ENCODE measurements at regions not wholly inside any gene's neighbourhood (a gene's known extent, or its start where the extent isn't known, plus 50 kb on each side); places are given as distances from the start of the nearest gene placed in this dataset.

DNA sequence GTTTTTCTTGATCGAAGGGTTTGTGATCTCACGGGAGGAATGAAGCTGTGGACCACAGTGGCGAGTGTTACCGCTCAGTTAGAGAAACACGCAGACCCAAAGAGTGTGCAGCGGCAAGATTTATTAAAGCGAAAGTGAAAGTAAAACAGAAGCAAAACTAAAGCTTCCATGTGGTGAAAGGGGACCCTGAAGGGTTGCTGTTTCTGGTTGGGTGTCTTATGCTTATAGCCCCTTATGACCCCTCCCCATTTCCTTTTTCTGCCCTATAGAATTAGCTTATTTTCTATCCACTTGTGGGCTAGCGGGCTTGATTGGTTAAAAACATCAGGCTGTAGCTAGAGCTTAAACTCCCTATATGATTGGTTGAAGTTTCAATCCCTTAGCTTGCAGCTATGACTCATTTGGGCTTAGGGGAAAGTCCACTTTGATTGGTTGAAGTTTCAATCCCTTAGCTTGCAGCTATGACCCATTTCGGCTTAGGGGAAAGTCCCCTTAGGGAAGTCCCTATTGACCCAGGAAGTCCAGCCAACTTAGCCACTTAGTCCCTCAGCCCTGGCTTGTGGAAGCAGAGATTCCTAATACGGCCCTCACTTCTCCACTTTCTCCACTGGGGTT, 171.2 kb upstream of the NWD2 start:
- Histone ChIP-seq H3K27ac (ENCODE audit: low read depth, low read length) (no peak overlapping the region), H3K9ac (ENCODE audit: low read depth, low read length) (no peak overlapping the region), H3K36me3 (ENCODE audit: insufficient read depth, low read length) (no peaks in the 10 kb centered on the region), H3K4me3 (ENCODE audit: low read length) (no peak overlapping the region), H3K27me3 (ENCODE audit: insufficient read depth, low read length) (no peaks in the 10 kb centered on the region), H3K9me3 (ENCODE audit: insufficient read depth, low read depth, low read length) (no peaks in the 10 kb centered on the region), H3K4me1 (ENCODE audit: insufficient read depth, low read length) (no peaks in the 10 kb centered on the region)
- 96% methylated on average over 9 of the region's 10 CpGs for WGBS

DNA sequence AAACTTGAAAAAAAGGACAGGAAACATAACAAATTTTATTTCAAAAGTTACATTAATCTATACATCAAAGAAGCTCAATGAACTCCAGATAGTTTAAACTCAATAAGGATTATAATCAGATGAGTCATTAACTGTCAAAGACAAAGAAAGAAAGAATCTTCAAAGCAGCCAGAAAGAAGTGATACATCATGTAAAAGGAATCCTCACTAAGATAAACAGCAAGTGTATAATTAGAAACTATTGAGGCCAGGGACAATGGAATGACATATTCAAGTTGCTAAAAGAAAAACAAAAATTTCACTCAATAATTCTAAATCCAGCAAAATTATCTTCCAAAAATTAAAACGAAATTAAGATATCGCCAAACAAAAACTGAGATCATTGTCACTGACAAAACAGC, 161.6 kb upstream of the NWD2 start:
- Histone ChIP-seq H3K4me1 (ENCODE audit: insufficient read depth, low read length) (no peaks in the 10 kb centered on the region), H3K4me3 (ENCODE audit: low read length) (no peak overlapping the region), H3K27ac (ENCODE audit: low read depth, low read length) (no peak overlapping the region), H3K9ac (ENCODE audit: low read depth, low read length) (no peak overlapping the region), H3K27me3 (ENCODE audit: insufficient read depth, low read length) (no peaks in the 10 kb centered on the region), H3K36me3 (ENCODE audit: insufficient read depth, low read length) (no peaks in the 10 kb centered on the region), H3K9me3 (ENCODE audit: insufficient read depth, low read depth, low read length) (peaks cover 12% of the 10 kb centered on the region; the same call in 1 of the 2 replicates)
- 92% methylated on average over 2 of the region's 2 CpGs for WGBS

DNA sequence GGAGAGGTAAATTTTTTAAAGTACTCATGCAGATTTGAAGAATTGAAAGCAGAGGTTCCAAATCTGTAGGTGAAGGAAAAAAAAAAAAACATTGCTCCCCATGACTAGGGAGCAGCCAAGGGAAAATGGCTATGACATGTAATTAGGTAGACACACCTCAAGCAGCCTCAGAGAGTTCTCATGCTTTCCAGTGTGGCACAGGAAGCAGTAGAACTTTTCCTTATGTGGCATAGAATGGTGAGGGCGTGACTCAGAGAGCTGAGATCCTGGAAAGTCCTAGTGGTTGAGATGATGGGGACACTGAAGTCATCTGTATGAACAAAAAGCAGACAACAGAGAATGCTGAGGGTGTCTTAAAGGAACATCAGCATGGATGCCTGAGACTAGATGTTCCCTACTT, 148.6 kb upstream of the NWD2 start:
- Histone ChIP-seq H3K27ac (ENCODE audit: low read depth, low read length) (no peak overlapping the region), H3K27me3 (ENCODE audit: insufficient read depth, low read length) (no peaks in the 10 kb centered on the region), H3K4me3 (ENCODE audit: low read length) (no peak overlapping the region), H3K9ac (ENCODE audit: low read depth, low read length) (no peak overlapping the region), H3K4me1 (ENCODE audit: insufficient read depth, low read length) (no peaks in the 10 kb centered on the region), H3K36me3 (ENCODE audit: insufficient read depth, low read length) (no peaks in the 10 kb centered on the region), H3K9me3 (ENCODE audit: insufficient read depth, low read depth, low read length) (no peaks in the 10 kb centered on the region)
- 90% methylated on average over 1 of the region's 1 CpG for whole genome bisulfite sequencing

DNA sequence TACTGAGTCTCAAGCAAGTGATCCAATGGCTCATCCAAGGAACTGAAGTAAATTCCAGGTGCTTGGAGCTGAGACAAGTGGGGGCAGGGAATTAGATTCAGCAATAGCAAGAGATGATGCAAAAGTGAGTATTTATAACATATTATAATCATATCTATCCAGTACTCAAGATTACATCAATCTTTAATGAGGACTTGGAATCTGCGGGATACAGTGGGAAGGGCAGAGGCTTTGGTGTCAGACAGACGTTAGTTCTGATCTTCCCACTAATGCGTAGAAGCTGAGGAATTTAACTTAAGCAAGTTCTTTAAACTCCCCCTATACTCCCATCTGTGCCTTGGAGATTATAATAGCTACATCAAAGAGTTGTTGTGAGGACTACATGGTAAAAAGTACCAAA, 143.4 kb upstream of the NWD2 start:
- Histone ChIP-seq H3K27me3 (ENCODE audit: insufficient read depth, low read length) (no peaks in the 10 kb centered on the region), H3K4me1 (ENCODE audit: insufficient read depth, low read length) (no peaks in the 10 kb centered on the region), H3K9me3 (ENCODE audit: insufficient read depth, low read depth, low read length) (no peaks in the 10 kb centered on the region), H3K27ac (ENCODE audit: low read depth, low read length) (no peak overlapping the region), H3K36me3 (ENCODE audit: insufficient read depth, low read length) (no peaks in the 10 kb centered on the region), H3K4me3 (ENCODE audit: low read length) (no peak overlapping the region), H3K9ac (ENCODE audit: low read depth, low read length) (no peak overlapping the region)
- 97% methylated on average over 3 of the region's 3 CpGs for WGBS

DNA sequence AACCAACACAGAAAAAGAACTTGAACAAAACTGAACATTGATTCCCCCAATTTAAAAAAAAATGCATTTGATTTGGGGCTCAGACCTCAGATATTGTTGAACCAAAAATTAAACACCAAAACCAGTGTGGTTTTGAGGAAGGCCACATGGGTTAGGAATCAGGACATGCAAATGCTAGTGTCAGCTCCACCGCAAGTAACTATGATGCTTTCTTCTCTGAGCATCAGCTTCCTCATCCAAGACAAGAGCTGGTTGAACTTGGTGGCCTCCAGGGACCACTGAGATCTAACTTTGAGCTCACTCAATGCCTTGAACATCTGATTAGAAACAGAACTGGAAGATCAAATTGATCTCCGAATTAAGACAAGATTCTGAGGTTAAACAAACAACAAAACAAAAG, 142.9 kb upstream of the NWD2 start:
- Histone ChIP-seq H3K9me3 (ENCODE audit: insufficient read depth, low read depth, low read length) (no peaks in the 10 kb centered on the region), H3K27me3 (ENCODE audit: insufficient read depth, low read length) (no peaks in the 10 kb centered on the region), H3K4me3 (ENCODE audit: low read length) (no peak overlapping the region), H3K36me3 (ENCODE audit: insufficient read depth, low read length) (no peaks in the 10 kb centered on the region), H3K27ac (ENCODE audit: low read depth, low read length) (no peak overlapping the region), H3K9ac (ENCODE audit: low read depth, low read length) (no peak overlapping the region), H3K4me1 (ENCODE audit: insufficient read depth, low read length) (no peaks in the 10 kb centered on the region)
- WGBS = 97% methylated on average over 2 of the region's 2 CpGs

DNA sequence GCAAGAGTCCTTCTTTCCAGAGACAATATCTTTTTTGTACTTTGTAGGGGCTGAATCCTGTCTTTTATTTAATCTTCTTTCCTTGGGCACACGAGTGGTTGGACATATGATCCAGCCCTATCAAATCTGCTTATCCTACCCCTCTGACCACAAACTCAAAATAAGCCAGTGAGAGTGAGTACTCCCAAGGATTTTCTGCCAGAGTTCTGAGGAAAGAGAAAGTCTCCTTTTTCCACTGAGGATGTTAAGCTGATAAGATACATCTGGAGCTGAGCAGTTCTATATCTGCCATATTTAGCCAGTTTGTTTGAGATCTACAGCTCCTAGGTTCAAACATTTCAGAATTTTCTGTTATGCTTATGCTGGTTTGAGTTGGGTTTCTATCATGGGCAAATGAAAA, 134.8 kb upstream of the NWD2 start:
- 92% methylated on average over 1 of the region's 1 CpG for WGBS
- no peak overlapping the region for H3K9ac ChIP-seq (ENCODE audit: low read depth, low read length)
- H3K4me3 ChIP-seq (ENCODE audit: low read length) = no peak overlapping the region
- H3K27me3 ChIP-seq (ENCODE audit: insufficient read depth, low read length) = no peaks in the 10 kb centered on the region
- H3K4me1 ChIP-seq (ENCODE audit: insufficient read depth, low read length) = no peaks in the 10 kb centered on the region
- H3K27ac ChIP-seq (ENCODE audit: low read depth, low read length) = no peak overlapping the region
- no peaks in the 10 kb centered on the region for H3K36me3 ChIP-seq (ENCODE audit: insufficient read depth, low read length)
- no peaks in the 10 kb centered on the region for H3K9me3 ChIP-seq (ENCODE audit: insufficient read depth, low read depth, low read length)

DNA sequence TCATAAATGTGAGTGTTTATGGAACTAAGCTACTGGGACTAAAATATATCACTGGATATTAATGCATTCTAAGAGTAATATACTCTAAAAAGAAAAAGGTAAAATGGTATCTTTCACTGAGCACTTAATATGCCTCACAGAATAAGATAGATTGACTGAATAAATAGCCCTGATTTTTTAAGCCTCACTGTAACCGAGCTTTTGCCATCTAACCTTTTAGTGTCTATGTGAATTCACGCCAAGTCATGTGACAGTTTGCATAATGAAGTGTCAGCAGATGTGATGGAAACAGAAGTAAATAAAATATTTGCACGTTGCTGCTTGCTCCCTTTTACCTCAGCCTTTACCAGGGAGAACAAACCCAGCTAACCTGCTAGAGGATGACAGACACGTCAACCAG, 119.7 kb upstream of the NWD2 start:
- no peak overlapping the region for H3K4me3 ChIP-seq (ENCODE audit: low read length)
- no peak overlapping the region for H3K9ac ChIP-seq (ENCODE audit: low read depth, low read length)
- no peaks in the 10 kb centered on the region for H3K27me3 ChIP-seq (ENCODE audit: insufficient read depth, low read length)
- no peaks in the 10 kb centered on the region for H3K36me3 ChIP-seq (ENCODE audit: insufficient read depth, low read length)
- no peaks in the 10 kb centered on the region for H3K9me3 ChIP-seq (ENCODE audit: insufficient read depth, low read depth, low read length)
- no peak overlapping the region for H3K27ac ChIP-seq (ENCODE audit: low read depth, low read length)
- WGBS = 92% methylated on average over 4 of the region's 4 CpGs
- no peaks in the 10 kb centered on the region for H3K4me1 ChIP-seq (ENCODE audit: insufficient read depth, low read length)

DNA sequence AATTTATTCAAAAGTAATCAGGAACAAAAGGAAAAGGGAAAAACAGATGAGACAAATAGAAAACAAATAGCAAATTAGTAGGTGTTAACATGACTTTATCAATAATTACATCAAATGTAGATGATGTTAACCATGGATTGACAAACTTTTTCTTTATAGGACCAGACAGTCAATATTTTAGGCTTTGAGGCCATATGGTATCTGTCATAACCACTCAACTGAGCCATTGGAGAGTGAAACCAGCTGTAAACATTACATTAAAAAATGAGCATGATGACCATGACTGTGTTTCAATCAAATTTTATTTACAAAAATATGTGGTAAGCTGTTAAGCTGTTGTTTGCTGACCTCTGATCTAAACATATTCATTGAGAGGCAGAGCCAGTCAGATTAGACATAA, 118.5 kb upstream of the NWD2 start:
- Histone ChIP-seq H3K9ac (ENCODE audit: low read depth, low read length) (no peak overlapping the region), H3K4me3 (ENCODE audit: low read length) (no peak overlapping the region), H3K4me1 (ENCODE audit: insufficient read depth, low read length) (no peaks in the 10 kb centered on the region), H3K36me3 (ENCODE audit: insufficient read depth, low read length) (no peaks in the 10 kb centered on the region), H3K9me3 (ENCODE audit: insufficient read depth, low read depth, low read length) (no peaks in the 10 kb centered on the region), H3K27ac (ENCODE audit: low read depth, low read length) (no peak overlapping the region), H3K27me3 (ENCODE audit: insufficient read depth, low read length) (no peaks in the 10 kb centered on the region)

DNA sequence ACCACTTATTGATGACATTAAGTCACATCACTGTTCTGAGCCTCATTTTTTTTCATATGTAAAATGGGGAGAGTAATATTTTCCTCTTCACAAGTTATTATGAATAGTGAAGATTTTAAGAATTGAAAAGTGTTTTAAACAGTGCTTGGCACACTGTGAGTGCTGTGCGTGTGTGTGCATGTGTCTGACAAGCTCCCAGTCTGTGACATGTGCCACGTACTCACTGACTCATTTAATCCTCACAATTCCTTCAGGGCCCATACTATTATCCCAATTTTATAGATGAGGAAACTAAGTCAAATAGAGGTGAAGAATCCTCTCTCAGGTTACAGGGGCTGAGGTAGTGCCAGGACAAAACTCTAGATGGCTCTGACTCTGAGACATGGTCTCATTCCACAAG, 114.1 kb upstream of the NWD2 start:
- H3K9me3 ChIP-seq (ENCODE audit: insufficient read depth, low read depth, low read length) = no peaks in the 10 kb centered on the region
- no peaks in the 10 kb centered on the region for H3K4me1 ChIP-seq (ENCODE audit: insufficient read depth, low read length)
- H3K36me3 ChIP-seq (ENCODE audit: insufficient read depth, low read length) = no peaks in the 10 kb centered on the region
- 90% methylated on average over 2 of the region's 2 CpGs for WGBS
- no peak overlapping the region for H3K27ac ChIP-seq (ENCODE audit: low read depth, low read length)
- no peak overlapping the region for H3K4me3 ChIP-seq (ENCODE audit: low read length)
- no peak overlapping the region for H3K9ac ChIP-seq (ENCODE audit: low read depth, low read length)
- H3K27me3 ChIP-seq (ENCODE audit: insufficient read depth, low read length) = no peaks in the 10 kb centered on the region

DNA sequence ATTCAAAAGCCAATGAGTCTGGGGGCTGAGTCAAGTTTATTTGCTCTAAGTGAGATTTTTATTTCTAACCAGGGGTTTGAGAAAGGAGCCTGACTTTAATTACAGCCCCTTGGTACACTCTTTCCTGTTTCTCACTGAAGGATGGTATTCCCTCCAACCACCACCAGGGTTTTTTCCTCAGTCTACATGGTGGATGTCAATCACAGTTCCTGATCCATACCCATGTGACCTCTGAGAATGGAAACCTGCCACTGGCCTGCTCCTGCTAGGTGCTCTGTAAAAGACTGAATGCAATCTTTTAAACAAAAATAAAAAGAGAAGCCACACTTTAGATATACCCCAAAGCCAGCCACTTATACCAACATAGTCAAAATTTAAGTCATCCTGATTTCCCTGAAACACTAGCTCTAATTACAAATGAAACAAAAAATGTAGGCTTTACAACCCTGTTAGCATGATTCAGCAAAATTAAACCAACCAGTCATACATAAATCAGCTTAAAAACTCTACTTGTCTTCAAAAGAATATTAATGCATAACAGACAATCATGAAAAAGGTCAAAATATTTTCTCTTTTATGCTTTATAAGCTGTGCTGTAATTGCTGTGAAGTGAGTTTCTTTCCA, 112.1 kb upstream of the NWD2 start:
- no peak overlapping the region for H3K4me3 ChIP-seq (ENCODE audit: low read length)
- no peaks in the 10 kb centered on the region for H3K9me3 ChIP-seq (ENCODE audit: insufficient read depth, low read depth, low read length)
- H3K27ac ChIP-seq (ENCODE audit: low read depth, low read length) = no peak overlapping the region
- no peaks in the 10 kb centered on the region for H3K4me1 ChIP-seq (ENCODE audit: insufficient read depth, low read length)
- H3K36me3 ChIP-seq (ENCODE audit: insufficient read depth, low read length) = no peaks in the 10 kb centered on the region
- H3K9ac ChIP-seq (ENCODE audit: low read depth, low read length) = no peak overlapping the region
- H3K27me3 ChIP-seq (ENCODE audit: insufficient read depth, low read length) = no peaks in the 10 kb centered on the region

DNA sequence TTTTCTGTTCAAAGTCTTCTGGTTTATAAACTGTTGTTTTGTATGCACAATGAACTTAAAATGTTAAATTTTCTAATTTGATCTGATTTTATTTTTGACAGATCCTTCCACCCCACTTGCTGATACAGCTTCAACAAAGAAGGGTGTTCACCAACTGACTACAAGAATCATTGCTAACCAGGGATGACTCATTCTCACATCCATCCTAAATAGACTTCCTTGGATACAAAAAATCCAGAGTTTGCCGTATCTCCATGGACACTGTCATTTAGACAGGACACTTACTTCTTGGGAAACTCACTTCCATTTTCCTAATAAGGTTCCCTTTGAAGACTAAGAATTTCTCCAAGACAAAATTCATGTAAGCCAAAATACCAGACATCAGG, 111.6 kb upstream of the NWD2 start:
- no peak overlapping the region for H3K9ac ChIP-seq (ENCODE audit: low read depth, low read length)
- no peaks in the 10 kb centered on the region for H3K4me1 ChIP-seq (ENCODE audit: insufficient read depth, low read length)
- 90% methylated on average over 1 of the region's 1 CpG for WGBS
- H3K27me3 ChIP-seq (ENCODE audit: insufficient read depth, low read length) = no peaks in the 10 kb centered on the region
- no peak overlapping the region for H3K4me3 ChIP-seq (ENCODE audit: low read length)
- H3K9me3 ChIP-seq (ENCODE audit: insufficient read depth, low read depth, low read length) = no peaks in the 10 kb centered on the region
- H3K27ac ChIP-seq (ENCODE audit: low read depth, low read length) = no peak overlapping the region
- no peaks in the 10 kb centered on the region for H3K36me3 ChIP-seq (ENCODE audit: insufficient read depth, low read length)

All from HUES64 (cell line).